NCI-H524 (cell line): ENCODE measurements at regions not wholly inside any gene's neighbourhood (a gene's known extent, or its start where the extent isn't known, plus 50 kb on each side); places are given as distances from the start of the nearest gene placed in this dataset.
"Not testable (repeated sequence)": the region's sequence is repeated elsewhere in the genome, so short reads cannot be mapped to it uniquely, and the experiment has no call there.

Experiments used
- DNase-seq, 2 experiments: peaks; one replicate each; lab custom pipeline; 2025; lab: John Stamatoyannopoulos, UW

DNA sequence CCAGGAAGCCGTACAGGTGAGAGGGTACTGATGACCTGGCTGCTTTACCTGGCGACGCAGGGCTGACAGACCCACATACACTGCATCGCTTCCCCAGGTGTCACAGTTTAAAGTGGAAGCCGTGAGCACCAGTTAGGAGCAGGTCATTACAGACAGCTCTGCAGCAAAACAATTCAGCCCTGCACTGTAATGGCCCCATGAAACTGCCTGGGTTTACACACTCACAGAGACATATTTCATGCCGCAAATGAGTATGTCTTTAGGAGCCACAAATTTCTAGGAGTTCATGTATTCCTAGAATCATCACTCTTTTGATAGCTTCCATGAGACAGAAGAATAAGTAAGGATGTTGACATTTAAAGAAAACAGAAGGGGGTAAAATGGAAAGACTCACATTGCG, 723.1 kb downstream of the MATN1 start:
- no peak for DNase-seq

DNA sequence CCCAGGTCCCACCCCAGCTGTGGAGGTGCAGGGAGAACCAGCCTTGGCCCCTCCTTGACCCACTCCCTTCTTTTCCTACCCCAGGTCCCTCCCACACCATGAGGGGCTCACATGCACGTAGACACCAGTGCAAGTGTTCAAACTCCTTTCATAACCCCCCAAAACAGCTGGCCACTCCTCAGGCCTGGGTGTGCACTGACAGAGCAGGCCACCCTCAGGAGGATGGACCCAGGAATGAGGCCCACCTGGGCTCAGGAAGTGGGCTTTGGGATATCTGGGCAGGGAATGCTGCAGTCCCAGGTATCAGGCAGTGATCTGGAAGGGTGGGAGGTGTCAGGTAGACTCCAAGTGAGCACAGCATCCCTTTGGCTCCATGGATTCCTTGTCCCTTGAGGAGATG, 723.8 kb downstream of the MATN1 start:
- DNase-seq, result no peak

DNA sequence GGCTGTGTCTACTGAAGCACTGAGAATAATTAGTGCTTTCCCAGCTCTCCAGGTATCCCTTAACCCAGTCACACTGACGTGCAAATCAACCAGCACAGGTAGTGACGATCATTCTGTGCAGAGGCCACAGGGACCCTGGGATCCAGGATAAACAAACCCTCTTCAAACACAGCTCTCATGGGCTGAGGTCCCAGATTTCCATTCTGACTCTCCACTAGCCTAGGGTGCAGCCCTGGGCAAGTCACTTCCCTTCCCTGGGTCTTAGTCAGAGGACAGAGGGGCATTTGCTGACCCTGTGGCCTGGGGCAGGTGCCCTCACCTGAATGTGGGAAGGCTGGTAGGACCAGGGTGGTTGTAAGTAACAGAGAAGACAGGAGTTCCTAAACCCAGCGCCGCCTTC, 724.7 kb downstream of the MATN1 start:
- DNase-seq, result no peak

- not testable (repeated sequence) for DNase-seq
Observed at GRCh38 chr1:29997818-29998217, 725.6 kb downstream of the MATN1 start.

DNA sequence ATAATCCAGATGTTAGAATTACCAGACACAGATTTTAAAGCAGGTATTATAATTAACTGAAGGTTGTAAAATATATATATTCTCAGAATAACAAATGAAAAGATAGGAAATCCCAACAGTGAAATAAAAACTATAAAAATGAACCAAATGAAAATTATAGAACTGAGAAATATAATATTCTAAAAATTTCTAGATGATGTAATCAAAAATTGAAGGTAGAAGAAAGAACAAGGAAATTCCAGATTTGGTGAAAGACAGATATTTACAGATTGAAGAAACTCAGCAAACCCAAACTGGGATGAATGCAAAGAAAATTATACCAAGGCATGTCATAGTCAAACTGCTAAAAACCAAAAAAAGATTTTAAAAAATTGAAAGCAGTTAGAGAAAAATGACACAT, 729.4 kb downstream of the MATN1 start:
- no peak for DNase-seq

DNA sequence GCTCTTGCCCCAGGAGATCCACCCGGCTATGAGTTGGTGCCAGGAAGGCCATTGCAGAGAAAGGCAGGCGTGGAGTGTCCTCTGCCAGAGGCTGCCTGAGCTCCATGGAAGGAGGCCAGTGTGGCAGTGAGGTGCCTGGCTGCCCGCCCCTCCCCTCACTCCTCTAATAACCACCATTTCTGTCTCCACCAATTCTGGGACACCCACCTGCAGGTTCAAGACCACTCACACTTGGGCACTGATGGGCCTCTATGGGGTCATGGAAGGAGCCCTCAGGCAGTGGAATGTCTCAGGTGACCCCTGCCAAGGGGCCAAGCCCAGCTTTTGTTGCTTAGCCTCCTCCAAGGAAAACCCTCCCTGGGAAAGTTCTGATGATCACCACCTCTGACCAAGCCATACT, 731.6 kb downstream of the MATN1 start:
- DNase-seq, result no peak

DNA sequence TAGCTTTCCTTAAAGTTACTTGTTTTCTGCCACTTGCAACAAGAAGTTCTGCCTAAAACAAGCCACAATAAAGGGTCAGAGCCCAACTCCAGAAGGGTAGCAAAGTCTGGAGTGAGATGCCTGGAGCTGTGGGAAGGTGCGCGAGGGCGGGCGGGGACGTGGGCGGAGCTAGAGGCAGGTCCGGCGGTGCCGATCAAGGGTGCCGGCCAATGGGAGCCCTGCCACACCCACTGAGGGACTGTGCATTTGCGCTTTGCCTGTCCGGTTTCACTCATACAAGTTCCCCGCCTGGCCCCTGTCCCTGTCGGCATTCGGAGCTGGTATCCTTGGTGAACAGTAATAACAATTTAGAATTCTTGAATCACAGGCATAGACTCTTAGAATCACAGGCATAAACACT, 732.4 kb downstream of the MATN1 start:
- DNase-seq, result no peak

GRCh38 chr1:29990304-29990703, 733.1 kb downstream of the MATN1 start:
- DNase-seq, result no peak

- DNase-seq, result no peak
Observed at GRCh38 chr1:29986986-29987385, 736.4 kb downstream of the MATN1 start.

- no peak for DNase-seq
Observed at GRCh38 chr1:29985606-29985945, 737.8 kb downstream of the MATN1 start.

GRCh38 chr1:29984862-29985605, 738.4 kb downstream of the MATN1 start:
- DNase-seq, result no peak

GRCh38 chr1:29984166-29984861, 739.1 kb downstream of the MATN1 start:
- no peak for DNase-seq

- no peak for DNase-seq
Observed at GRCh38 chr1:29983321-29983720, 740.1 kb downstream of the MATN1 start.

DNA sequence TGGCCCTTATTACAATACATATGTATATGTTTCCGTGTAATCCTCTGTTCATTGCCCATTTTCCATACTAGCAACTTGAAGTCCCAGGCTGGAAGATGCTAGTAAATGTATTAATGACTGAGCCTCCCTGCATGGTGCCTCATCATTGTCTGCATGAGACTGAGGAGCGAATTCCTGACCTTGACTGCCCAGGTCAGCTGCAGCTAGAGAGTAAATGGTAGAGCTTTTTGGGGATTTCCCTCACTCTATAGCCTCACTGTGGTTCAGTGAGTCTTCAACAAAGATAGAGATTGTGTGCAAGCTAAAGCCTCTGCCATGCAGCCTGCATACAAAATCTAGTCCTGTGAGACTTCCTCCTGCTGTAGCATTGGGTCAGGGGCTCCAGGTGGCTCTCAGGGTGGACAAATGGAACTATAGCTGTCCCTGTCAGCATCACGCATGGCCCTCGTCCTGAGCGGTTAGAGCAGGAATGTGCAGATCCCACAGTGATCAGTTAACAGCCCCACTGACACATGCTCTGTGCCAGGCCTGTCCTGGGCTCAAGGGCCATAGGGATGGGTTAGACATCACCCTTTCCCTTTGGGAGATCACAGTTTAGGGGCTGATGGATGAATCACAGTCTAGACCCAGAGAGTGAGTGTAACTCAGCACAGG, 741.7 kb downstream of the MATN1 start:
- DNase-seq, result no peak

DNA sequence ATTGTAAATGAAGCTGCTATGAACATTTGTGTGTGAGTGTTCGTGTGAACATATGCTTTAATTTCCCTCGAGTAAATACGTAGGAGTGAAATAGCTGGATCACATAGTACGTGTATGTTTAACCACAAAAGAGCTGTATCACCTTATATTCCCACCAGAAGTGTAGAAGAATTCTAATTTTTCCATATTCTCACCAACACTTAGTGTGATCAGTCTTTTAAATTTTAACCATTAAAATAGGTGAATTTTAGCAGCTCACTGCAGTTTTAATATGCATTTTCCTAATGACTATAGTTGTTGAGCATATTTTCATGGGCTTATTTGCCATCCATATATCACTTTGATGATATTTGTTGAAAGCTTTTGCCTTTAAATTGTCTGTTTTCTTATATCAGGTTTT, 741.2 kb downstream of the PTPRU start:
- DNase-seq, result no peak

DNA sequence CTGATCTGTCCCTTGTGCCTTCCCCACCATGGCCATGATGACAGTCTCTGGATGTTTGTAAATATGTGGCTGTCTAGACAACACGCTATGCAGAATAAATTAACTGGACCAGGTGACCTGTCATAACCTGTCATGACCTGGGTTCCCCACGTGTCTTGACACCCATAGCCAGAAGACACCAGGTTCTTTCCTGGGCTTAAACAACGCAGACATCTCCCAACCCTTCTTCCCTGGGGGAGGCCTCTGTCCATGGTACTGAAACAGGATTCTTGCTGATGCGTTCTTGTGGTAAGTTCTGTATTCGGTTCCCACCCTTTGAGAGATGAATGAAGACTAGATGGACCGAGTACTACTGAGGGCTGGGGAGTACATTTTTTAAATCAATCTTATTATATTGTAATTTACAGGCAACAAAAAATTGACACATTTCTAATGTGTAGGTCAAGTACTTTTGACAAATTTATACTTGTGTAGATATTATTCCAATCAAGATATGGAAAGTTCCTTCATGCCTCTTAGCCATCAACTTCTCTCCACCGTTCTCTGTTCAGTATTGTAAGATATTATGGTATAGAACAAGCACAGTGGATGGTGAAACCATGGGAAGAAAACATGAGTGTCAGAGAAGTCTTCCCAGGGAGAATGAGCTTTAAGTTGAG, 738.8 kb downstream of the PTPRU start:
- DNase-seq, result no peak

DNA sequence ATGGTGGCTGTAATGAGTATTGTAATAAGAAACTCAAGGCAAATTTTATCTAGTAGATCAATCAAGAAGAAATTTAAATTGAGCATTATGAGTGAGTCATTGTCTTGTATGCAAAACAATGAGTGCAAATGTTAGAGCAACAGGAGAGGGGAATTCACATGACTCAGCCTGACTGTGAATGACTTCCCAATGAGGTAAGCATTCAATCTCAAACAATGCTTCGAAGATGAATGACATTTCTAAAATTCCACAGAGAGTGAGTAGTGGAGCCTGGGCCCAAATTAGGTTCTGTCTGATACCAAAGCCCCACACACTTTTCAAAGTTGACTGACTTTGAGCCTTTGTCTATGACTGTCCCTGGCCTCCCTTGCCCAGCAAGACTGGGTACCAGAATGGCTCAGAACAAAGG, 738.0 kb downstream of the PTPRU start:
- DNase-seq, result no peak

- no peak for DNase-seq
Observed at GRCh38 chr1:29973406-29973805, 737.1 kb downstream of the PTPRU start.

- no peak for DNase-seq
Observed at GRCh38 chr1:29972421-29973053, 736.2 kb downstream of the PTPRU start.

DNA sequence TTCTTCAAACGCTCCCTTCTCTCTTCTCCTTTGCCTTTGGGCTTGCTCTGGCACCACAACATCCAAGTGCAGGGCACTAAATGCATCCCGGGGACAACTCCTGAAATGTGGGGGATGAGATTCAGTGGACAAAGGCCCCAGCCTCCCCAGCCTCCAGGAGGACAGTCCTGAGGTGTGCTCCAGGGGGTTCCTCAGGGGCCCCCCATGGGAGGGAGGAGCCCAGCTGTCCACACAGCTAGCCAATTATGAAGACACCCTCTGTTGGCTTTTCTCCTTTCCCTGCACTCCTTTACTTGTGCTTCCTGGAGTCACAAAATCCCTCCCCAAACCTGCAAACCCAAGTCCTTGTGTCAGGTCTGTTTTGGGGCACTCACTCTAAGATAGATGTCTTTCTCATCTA, 735.4 kb downstream of the PTPRU start:
- no peak for DNase-seq

DNA sequence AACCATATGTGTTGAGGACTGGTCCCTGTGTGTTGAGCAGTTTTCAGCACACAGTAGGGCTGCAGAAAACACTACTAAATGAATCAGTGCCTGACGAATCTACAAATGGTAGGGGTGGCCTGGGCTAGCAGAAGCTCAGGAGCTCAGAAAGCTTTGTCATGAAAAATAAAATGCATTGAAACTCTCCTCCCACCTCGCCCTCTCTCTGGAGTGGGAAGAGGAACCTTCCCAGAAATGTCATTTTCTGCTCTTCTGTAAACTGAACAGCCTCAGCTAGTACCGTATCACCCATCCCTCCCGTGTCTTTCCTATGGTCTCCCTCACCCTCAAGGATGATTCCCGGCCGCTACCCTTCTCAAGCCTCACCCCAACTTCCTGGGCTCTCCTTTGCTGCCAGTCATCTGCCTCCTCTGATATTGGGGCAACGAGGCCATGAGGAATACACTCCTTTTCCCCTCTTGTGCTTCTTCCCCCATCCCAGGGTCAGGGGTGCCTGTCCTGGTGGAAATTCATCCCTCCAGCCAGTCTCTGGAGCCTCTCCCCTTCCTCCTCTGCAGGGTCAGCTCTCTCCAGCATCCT, 734.5 kb downstream of the PTPRU start:
- no peak for DNase-seq

DNA sequence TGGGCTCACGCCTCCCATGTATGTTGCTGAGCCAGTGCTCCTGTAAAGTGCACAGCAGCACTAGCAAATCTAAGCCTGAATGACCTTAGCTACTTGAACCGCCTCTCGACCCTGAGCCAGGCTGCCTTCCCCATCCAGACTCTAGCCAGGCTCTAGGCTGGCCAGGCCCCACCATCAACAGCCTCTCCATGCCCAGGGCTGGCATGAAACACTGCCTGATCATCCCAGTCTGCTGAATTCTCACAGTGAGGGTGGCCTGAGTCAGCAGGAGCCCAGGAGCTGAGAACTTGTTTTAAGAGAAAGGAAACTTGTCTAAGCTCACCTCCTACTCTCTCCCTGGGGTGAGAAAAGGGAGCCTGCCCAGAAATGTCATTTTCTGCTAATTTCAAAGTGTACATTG, 733.3 kb downstream of the PTPRU start:
- DNase-seq, result no peak
